ENCODE measurements at regions not wholly inside any gene's neighbourhood (a gene's known extent, or its start where the extent isn't known, plus 50 kb on each side); places are given as distances from the start of the nearest gene placed in this dataset.

GRCh38 chr10:81027223-81027622, 489.5 kb downstream of the SH2D4B start:
- no peaks in the 10 kb centered on the region for H3K36me3 Mint-ChIP-seq (ENCODE audit: low read depth)
- no peaks in the 10 kb centered on the region for H3K4me1 Mint-ChIP-seq (ENCODE audit: low read depth)
- H3K4me3 Mint-ChIP-seq: no peak overlapping the region
- no peaks in the 10 kb centered on the region for H3K9me3 Mint-ChIP-seq
- H3K27me3 Mint-ChIP-seq: no peaks in the 10 kb centered on the region
- no peak overlapping the region for H3K27ac Mint-ChIP-seq

- H3K36me3 Mint-ChIP-seq (ENCODE audit: low read depth): no peaks in the 10 kb centered on the region
- H3K9me3 Mint-ChIP-seq: no peaks in the 10 kb centered on the region
- no peaks in the 10 kb centered on the region for H3K4me1 Mint-ChIP-seq (ENCODE audit: low read depth)
- no peak overlapping the region for H3K27ac Mint-ChIP-seq
- no peak overlapping the region for H3K4me3 Mint-ChIP-seq
- H3K27me3 Mint-ChIP-seq: no peaks in the 10 kb centered on the region
These were observed 490.0 kb downstream of the SH2D4B start for GRCh38 chr10:81027706-81028105.

- Mint-ChIP-seq H3K4me1 (ENCODE audit: low read depth) (no peaks in the 10 kb centered on the region), H3K9me3 (peaks cover 11% of the 10 kb centered on the region), H3K27ac (no peak overlapping the region), H3K27me3 (no peaks in the 10 kb centered on the region), H3K4me3 (no peak overlapping the region), H3K36me3 (ENCODE audit: low read depth) (no peaks in the 10 kb centered on the region)
These were observed 494.1 kb downstream of the SH2D4B start for GRCh38 chr10:81031774-81032173.

- Mint-ChIP-seq H3K27ac (no peak overlapping the region), H3K36me3 (ENCODE audit: low read depth) (no peaks in the 10 kb centered on the region), H3K4me3 (no peak overlapping the region), H3K9me3 (peaks cover 17% of the 10 kb centered on the region), H3K27me3 (no peaks in the 10 kb centered on the region), H3K4me1 (ENCODE audit: low read depth) (no peaks in the 10 kb centered on the region)
These were observed 496.7 kb downstream of the SH2D4B start for GRCh38 chr10:81034383-81034782.

- no peaks in the 10 kb centered on the region for H3K27me3 Mint-ChIP-seq
- H3K36me3 Mint-ChIP-seq (ENCODE audit: low read depth): no peaks in the 10 kb centered on the region
- H3K4me3 Mint-ChIP-seq: no peak overlapping the region
- peaks cover 17% of the 10 kb centered on the region for H3K9me3 Mint-ChIP-seq
- H3K27ac Mint-ChIP-seq: no peak overlapping the region
- no peaks in the 10 kb centered on the region for H3K4me1 Mint-ChIP-seq (ENCODE audit: low read depth)
These were observed 498.6 kb downstream of the SH2D4B start for GRCh38 chr10:81036257-81036656.

- Mint-ChIP-seq H3K27me3 (no peaks in the 10 kb centered on the region), H3K4me1 (ENCODE audit: low read depth) (no peaks in the 10 kb centered on the region)
These were observed 502.3 kb downstream of the SH2D4B start for GRCh38 chr10:81040031-81040430.

GRCh38 chr10:81040940-81041339, 503.2 kb downstream of the SH2D4B start:
- H3K9me3 Mint-ChIP-seq: peaks cover 8% of the 10 kb centered on the region
- no peak overlapping the region for H3K27ac Mint-ChIP-seq
- no peaks in the 10 kb centered on the region for H3K36me3 Mint-ChIP-seq (ENCODE audit: low read depth)
- H3K4me3 Mint-ChIP-seq: no peak overlapping the region
- H3K27me3 Mint-ChIP-seq: no peaks in the 10 kb centered on the region
- H3K4me1 Mint-ChIP-seq (ENCODE audit: low read depth): no peaks in the 10 kb centered on the region

More at GRCh38 chr10:81040031-81040430, 502.3 kb downstream of the SH2D4B start:
- H3K36me3 Mint-ChIP-seq (ENCODE audit: low read depth): no peaks in the 10 kb centered on the region
- H3K4me3 Mint-ChIP-seq: no peak overlapping the region
- H3K27ac Mint-ChIP-seq: no peak overlapping the region
- H3K9me3 Mint-ChIP-seq: peaks cover 17% of the 10 kb centered on the region

GRCh38 chr10:81042647-81043046, 504.9 kb downstream of the SH2D4B start:
- peaks cover 4% of the 10 kb centered on the region for H3K27me3 Mint-ChIP-seq
- H3K27ac Mint-ChIP-seq: no peak overlapping the region
- H3K36me3 Mint-ChIP-seq (ENCODE audit: low read depth): no peaks in the 10 kb centered on the region
- no peak overlapping the region for H3K4me3 Mint-ChIP-seq
- no peaks in the 10 kb centered on the region for H3K4me1 Mint-ChIP-seq (ENCODE audit: low read depth)
- H3K9me3 Mint-ChIP-seq: peaks cover 6% of the 10 kb centered on the region

- H3K4me1 Mint-ChIP-seq (ENCODE audit: low read depth): no peaks in the 10 kb centered on the region
- H3K9me3 Mint-ChIP-seq: no peaks in the 10 kb centered on the region
- H3K36me3 Mint-ChIP-seq (ENCODE audit: low read depth): no peaks in the 10 kb centered on the region
- no peak overlapping the region for H3K27ac Mint-ChIP-seq
- H3K27me3 Mint-ChIP-seq: no peaks in the 10 kb centered on the region
- no peak overlapping the region for H3K4me3 Mint-ChIP-seq
These were observed 527.8 kb downstream of the SH2D4B start for GRCh38 chr10:81065474-81065873.

GRCh38 chr10:81068460-81068859, 530.8 kb downstream of the SH2D4B start:
- H3K4me1 Mint-ChIP-seq (ENCODE audit: low read depth): no peaks in the 10 kb centered on the region
- no peaks in the 10 kb centered on the region for H3K27me3 Mint-ChIP-seq
- no peak overlapping the region for H3K4me3 Mint-ChIP-seq
- H3K9me3 Mint-ChIP-seq: peaks cover 3% of the 10 kb centered on the region
- H3K27ac Mint-ChIP-seq: no peak overlapping the region
- no peaks in the 10 kb centered on the region for H3K36me3 Mint-ChIP-seq (ENCODE audit: low read depth)

- peaks cover 3% of the 10 kb centered on the region for H3K9me3 Mint-ChIP-seq
- no peak overlapping the region for H3K27ac Mint-ChIP-seq
- no peaks in the 10 kb centered on the region for H3K4me1 Mint-ChIP-seq (ENCODE audit: low read depth)
- H3K4me3 Mint-ChIP-seq: no peak overlapping the region
- H3K27me3 Mint-ChIP-seq: no peaks in the 10 kb centered on the region
- no peaks in the 10 kb centered on the region for H3K36me3 Mint-ChIP-seq (ENCODE audit: low read depth)
These were observed 533.5 kb downstream of the SH2D4B start for GRCh38 chr10:81071087-81071796.

GRCh38 chr10:81073155-81073554, 535.5 kb downstream of the SH2D4B start:
- Mint-ChIP-seq H3K4me1 (ENCODE audit: low read depth) (no peaks in the 10 kb centered on the region), H3K27ac (no peak overlapping the region), H3K36me3 (ENCODE audit: low read depth) (no peaks in the 10 kb centered on the region), H3K27me3 (no peaks in the 10 kb centered on the region), H3K9me3 (peaks cover 3% of the 10 kb centered on the region), H3K4me3 (no peak overlapping the region)

GRCh38 chr10:81081887-81082620, 544.4 kb downstream of the SH2D4B start:
- Mint-ChIP-seq H3K36me3 (ENCODE audit: low read depth) (no peaks in the 10 kb centered on the region), H3K4me1 (ENCODE audit: low read depth) (no peaks in the 10 kb centered on the region), H3K27ac (no peak overlapping the region), H3K4me3 (no peak overlapping the region), H3K9me3 (no peaks in the 10 kb centered on the region), H3K27me3 (no peaks in the 10 kb centered on the region)

- no peak overlapping the region for H3K4me3 Mint-ChIP-seq
- H3K27me3 Mint-ChIP-seq: no peaks in the 10 kb centered on the region
- no peaks in the 10 kb centered on the region for H3K36me3 Mint-ChIP-seq (ENCODE audit: low read depth)
- H3K4me1 Mint-ChIP-seq (ENCODE audit: low read depth): no peaks in the 10 kb centered on the region
- no peaks in the 10 kb centered on the region for H3K9me3 Mint-ChIP-seq
- no peak overlapping the region for H3K27ac Mint-ChIP-seq
These were observed 545.1 kb downstream of the SH2D4B start for GRCh38 chr10:81082621-81083376.

GRCh38 chr10:81093056-81093455, 555.4 kb downstream of the SH2D4B start:
- Mint-ChIP-seq H3K27me3 (no peaks in the 10 kb centered on the region), H3K4me3 (no peak overlapping the region), H3K27ac (no peak overlapping the region), H3K9me3 (no peaks in the 10 kb centered on the region), H3K4me1 (ENCODE audit: low read depth) (no peaks in the 10 kb centered on the region), H3K36me3 (ENCODE audit: low read depth) (no peaks in the 10 kb centered on the region)
